C1 segment of cervical spinal cord (tissue), 14 donors: ENCODE measurements at regions not wholly inside any gene's neighbourhood (a gene's known extent, or its start where the extent isn't known, plus 50 kb on each side); places are given as distances from the start of the nearest gene placed in this dataset.

Source experiments
- DNase-seq, 14 donors: peaks; one replicate each; lab custom pipeline; 2025; lab: John Stamatoyannopoulos, UW

DNA sequence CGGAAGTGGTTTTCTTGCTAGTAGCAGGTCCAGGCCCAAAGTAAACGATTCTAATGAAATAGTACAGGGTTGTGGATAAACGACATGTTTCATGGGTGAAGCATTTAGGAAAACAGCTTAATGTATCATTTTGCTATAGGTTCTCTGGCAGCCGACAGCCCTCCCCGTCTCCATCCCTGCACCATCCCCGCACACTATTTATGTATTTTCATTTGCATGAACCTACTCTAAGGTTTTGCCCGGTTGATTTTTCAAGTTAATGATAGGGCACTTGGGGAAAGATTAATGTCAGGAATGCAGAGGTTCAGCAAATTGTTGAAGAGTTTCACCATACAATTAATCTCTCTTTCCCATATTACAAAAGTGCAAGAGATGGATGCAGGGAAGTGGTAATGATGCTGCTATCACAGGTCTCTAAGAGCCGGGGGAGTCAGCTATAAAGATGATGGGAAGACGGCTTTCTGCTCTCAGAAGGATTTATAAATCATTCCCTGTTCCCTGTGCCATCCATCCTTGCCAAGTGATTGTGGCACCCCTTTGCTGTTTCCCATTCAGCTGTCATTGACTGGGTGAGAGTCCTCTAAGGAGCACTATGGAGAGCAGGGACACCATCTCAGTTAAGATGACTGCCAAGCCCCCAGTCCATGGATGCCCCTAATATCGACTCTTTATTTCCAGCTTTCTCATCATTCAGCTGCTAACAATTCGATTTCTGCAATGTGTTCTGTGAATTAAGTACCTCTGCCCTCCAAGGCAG is 186.3 kb downstream of the IRS2 start:
- DNase-seq: no peak

DNA sequence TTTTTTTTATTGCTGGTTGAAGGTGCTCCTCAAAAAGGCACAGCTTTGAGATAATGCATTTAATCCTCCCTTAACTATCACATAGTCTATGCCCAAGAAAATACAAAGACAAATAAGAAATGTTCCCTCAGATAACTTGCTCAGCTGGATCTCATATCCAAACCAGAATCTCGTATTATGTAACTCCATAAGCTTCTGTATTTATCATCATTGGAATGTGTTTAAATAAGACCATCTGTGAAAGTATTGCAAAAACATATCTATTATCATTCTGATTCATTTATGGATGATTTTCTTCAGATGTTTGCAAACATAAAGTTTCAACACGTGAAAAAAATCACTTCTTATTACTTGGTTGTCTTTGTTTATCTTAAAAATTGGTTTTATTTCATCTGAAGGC is 190.9 kb downstream of the IRS2 start:
- no peak for DNase-seq

DNA sequence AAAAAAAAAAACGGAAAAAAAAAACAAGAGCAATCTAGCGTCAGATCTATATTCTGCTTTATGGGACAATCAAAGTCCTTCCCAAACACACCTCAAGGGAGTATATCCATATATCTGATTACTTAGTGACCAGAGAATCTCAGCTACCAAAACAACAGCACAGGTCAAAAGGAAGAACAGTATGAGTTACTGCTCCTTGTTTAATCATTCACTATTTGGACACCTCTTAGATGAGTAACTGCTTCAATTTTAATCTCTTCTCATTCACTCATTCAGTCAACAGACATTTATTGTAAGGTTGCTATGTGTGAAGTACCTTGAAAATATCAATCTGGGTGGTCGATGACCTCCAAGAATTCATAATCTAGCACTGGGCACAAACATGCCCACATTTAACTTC is 193.2 kb downstream of the IRS2 start:
- DNase-seq: no peak

DNA sequence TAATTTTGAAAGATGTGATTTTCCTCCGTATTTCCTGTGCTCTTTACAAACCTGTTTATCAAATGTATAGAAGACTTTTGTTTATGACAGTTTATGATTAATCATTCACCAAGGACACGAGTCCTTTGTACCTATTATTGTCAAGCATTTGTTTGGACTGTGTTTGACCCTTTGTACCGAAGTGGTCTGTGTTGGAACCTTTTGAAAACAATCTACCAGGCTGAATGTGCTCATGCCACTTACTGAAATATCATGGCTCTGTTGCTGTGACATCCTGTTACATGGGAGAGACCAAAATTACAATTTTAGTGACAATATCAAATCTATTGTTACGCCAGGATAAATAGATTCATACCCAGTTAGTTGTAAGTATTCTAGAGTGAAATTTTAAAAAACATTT is 193.6 kb downstream of the IRS2 start:
- DNase-seq: no peak

DNA sequence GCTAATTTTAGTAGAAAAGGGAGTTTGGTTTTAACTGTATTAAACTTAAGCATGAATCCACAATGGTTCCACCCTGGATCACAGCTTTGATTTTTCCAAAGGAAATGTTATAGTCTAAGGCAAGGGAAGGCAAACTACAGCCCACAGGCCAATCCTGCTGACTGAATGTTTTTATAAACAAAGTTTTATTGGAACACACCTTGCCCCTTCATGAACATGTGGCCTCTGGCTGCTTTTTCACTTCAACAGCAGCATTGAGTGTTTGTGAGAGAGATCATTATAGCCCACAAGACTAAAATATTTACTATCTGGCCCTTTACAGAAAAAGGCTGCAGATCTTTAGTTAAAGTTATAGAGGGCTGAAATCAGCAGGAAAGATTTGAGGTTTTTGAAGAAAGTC is 198.7 kb downstream of the IRS2 start:
- no peak for DNase-seq

DNA sequence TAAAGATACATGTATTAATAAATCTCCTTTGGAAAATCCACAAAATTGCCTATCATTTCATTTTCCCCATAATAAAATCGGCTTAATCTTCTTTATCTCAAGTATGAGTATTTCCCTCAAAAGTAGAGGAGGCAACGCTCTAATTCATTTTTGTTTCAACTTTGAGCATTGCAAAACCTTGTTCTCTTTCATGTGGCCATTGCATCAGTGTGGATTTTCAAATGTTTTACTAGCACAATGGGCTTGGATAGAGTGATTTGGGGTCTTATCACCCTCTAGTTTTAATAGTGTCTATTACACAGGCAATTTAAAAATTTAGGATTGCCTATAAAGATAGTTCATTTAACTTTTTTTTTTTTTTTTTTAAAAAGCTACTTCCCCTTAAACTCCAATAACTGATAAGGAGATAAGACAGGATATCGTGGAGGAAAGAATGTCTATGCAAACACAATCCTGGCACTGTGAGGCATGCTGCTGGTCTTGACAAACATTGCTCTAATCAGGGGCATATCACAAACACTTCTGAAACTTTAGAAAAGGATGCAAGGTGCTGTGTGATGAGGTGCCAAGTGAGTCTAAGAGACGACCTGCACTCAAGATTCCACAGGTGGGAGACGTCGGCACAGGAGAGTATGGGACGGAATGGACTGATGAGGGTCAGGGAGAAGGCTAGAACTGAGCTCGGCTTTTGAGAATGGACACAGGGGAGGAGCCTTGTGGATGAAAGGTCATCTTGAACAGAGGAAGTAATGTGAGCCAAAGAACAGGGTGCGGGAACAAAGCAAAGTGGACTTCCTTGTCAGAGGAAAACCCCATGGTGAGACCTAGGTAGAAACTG is 199.7 kb downstream of the IRS2 start:
- no peak for DNase-seq

DNA sequence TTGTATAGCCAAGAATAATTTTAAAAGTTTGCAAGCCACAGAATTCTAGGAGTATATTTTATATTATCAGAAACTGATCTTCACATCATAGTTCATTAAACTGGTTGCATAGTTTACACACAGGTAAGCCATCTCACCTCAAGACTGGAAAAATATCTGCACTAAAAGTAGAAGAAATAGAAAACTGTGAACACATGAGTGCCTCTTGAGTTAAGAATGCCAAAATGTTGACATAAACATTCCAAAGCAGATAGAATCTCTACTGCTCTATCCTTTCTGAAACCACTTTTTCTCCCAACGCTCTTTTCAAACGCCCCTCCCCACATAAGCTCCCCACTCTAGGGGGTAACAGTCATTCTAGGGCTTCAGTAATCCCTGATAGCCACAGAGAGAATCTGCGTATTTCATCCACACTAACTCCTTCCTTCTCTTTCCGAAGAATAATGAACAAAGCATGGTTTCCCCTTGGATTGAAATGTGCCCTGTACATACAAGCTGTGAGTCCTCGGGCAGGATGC is 201.5 kb downstream of the IRS2 start:
- no peak for DNase-seq

DNA sequence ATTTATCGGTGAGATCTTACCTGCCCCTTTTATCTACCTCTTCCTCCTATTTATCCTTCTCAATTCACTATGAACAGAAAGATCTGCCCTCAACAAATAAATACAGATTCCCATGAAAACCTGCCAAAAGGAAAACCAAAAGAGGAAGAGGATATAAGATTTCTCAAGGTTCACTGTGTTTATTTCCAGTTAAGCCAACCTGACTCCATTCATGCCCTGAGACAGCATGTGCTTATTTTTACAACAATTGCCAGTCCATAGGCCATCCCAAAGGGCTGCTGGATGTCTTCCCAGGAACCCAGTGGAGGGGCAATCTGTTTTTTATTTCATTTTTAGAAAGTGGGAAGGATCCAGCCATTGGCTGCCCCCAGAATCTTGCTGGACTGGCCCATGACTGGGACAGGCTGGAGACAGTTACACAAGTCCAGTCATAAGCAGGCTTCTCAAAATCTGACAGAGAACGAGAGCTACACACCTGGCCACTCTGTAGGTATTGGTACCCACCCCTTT is 209.1 kb downstream of the IRS2 start:
- no peak for DNase-seq

DNA sequence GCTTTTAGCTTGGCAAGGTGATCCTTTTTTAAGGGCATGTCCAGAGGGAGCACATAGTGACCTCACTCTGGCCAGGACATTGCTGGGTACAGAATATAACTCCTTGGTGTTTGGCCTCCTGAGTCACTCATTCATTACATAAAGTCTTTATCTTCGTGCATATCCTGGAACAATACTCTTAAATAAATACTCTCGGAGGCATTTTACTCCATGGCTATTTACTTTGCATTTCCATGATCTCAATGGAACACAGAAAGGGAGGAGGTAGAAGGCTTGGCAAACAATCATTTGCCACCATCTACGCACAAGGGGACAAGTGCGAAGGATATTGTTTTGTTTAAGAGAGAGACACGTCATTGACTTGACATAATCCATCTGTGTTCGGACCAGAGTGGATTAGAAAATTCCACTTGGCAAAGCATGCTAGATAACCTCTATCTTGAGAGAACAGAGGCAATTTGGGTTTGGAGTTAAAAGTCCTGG is 210.0 kb downstream of the IRS2 start:
- DNase-seq: no peak

DNA sequence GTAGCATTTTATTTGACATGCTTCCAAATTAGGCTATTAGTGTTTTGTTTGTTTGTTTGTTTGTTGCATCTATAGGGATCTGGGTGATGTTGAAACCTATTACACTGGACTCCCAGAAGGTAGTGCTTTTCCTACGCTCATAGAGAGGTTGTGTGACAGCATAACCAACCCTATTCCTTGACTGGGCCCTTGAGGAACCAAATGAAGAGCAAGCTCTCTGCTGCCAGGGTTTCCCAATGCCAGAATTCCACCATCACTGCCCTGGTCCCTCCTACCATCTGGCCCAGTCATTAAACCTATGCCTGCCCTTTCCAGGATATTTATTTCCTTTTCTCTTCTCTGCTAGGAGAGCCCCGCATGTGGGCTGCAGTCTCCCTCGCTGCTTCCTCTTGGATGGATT is 210.6 kb downstream of the IRS2 start:
- DNase-seq: no peak

DNA sequence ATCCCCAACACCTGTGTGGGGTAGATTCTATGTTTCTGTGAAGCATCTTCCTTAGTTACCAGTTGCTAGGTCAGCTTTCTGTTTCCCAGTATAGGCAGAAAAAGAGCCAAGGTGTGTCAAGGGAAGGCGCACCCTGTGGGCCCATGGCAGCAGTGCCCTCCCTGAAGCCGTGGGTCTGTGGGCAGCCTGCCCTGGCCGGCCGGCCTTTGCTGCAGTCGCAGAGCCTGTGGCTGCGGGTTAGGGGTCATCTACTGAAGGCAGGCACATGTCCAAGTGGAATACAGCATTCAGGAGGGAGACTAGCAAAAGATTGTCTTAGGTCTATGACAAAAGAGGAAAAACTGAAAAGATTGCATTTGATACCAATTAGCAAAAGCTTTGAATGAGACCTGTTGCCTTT is 214.0 kb downstream of the IRS2 start:
- no peak for DNase-seq

DNA sequence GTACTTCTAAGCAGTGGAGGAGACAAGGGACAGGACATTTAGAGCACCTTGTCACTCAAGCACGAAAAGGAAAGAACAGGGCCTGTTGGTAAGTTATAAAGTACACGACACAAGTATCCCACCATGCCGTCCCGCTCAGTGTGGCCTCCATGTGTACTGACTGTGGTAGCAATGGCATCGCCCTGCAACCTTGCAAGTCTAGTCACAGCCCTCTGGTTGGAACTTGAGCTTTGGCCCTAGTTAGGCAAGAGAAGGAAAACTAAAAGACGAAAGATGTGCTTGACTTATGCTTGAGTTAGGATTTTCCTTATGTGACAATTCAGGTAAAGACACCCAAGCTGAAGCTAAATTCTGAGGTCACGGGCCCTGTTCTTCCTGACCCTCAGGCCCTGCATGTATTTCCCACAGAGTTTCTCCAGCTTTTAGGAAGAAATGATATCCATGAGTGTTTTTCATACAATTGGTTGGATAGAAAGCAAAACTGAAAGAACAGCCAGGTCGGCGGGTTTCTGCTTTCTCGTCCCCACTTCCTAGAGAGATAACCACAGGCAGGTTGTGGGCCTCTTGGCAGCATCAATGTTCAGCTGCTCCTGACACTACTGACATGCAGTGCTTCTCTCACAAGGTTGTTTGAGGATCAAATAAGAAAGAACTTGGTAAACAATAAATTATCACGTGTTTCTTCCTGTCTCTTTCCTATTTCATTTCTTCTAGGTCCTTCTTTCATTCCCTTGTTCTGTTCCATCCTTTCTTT is 216.2 kb downstream of the IRS2 start:
- DNase-seq: no peak

DNA sequence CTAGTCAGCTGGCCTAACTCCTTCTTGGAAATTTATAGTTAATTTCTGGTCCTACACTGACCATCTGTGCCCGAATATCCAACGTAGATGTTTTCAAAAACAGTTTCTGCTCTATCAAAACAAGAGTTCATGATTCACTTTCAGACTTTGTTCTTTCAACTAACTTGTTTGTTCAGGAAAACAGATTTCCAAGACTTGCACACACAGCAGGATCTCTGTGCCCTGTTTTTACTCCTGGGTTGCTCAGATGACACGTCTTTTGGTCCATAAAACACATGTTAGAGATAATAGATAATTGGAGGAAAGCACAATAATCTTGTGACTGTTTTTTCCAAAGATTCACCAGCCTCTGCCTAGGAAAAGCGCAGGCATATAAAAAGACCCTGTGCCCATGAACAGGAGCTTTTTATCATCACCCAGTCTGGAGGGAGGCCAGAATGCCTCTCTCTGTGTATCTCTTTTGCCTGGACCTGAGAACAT is 218.0 kb downstream of the IRS2 start:
- DNase-seq: no peak

DNA sequence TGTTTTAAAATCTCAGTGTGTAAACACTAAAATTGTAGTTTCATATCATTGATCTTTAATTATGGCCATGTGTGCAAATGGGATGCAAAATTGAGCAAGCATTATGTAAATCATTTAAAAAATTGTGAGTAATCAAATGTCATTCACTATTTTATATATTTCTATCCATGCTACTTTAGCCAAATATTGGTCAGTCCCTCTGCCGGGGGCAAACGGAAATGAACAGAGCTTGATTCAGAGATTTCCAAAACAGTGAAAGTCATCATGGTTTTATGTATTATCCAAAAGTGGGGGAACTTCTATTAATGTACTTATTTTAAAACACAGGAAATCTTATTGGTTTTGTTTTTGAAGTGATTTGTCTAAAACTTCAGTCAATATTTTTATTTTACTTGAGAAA is 219.1 kb downstream of the IRS2 start:
- DNase-seq: no peak

DNA sequence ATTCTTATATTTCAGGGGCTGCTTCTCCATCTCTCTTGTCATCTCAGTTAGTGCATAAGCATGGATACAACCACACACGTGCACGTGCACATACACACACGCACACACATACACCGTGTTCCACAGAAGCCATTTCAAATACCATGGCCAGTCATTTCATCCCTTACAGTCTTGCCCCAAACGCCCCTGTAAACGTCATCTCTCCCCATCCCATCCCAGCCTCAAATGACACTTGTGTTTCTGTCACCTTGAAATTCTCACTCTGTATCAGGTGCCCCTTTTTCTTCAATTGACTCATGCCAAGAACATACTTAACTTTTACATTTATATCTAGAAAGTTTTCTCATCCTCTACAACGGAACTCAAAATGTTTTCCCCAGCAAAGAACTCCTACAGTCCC is 220.5 kb downstream of the IRS2 start:
- no peak for DNase-seq

DNA sequence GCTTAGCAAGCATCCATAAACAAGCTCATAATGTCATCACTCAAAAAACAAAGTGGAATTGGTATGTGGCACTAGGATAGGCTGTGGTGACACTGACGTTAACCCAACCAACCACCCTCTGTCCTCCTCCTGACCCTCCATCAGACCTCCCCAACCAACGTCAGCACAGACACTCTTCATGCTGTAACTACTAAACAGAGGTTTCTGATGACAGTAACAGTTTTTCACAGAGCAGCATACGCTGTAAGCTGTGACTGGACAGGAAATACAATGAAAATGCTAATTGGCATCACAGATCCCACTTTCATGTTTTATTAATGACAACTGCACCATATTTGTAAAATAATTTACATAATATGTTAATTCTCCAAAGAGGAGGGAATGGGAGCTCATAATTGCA is 238.0 kb downstream of the IRS2 start:
- no peak for DNase-seq

DNA sequence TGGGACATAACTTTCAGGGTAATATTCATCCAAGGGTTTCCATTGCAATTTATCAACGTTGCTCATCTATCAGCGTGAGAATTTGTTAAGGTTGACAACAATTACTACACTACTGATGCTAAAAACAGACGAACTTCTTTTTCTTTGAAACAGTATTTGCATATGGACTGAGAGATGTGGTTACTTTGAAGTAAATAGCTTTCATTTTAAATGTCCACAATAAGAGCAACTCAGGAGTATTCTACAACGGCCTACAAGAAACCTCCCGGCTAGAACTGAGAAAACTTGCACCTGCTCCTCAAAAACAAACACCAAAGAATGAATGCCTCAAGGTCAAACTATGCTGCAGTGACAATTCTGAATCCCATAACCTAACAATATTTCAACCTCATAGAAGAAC is 238.4 kb downstream of the IRS2 start:
- no peak for DNase-seq

DNA sequence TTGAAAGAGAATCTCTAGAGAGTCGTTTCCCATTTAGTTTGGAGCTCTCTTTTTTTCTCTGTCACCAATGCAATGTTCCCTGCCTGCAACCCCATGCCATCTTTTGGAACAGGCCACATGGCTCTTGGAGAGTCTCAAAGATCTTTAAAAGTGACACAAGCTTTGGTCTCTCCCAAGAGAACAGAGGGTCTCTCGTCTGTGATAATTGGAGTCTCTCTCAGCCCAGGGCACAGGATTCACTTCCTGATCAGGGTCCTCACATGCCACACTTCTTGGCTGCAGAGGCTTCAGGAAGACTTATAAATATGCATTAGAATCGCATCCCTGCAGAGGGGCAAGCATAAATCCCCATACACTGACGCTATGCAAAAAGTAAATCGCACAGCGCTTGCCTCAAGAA is 240.5 kb downstream of the IRS2 start:
- DNase-seq: no peak

DNA sequence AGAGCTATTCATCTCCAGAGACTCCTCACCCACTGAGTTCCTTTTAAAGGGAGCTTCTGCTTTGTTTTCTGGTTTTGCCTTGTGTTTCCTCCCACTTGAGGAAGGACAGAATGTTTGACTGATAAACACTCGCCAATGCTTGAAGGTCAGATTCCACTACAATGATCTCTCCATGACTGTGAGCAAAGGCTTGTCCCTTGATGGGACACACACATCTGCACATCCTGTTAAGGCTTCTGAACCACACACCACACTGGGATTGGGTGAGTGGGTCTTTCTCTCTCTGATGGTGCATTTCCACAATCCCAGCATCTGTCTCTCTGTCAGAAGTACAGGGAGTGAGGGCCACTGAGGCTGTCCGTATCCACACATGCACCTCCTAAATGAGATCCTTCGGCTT is 245.3 kb downstream of the IRS2 start:
- DNase-seq: no peak

DNA sequence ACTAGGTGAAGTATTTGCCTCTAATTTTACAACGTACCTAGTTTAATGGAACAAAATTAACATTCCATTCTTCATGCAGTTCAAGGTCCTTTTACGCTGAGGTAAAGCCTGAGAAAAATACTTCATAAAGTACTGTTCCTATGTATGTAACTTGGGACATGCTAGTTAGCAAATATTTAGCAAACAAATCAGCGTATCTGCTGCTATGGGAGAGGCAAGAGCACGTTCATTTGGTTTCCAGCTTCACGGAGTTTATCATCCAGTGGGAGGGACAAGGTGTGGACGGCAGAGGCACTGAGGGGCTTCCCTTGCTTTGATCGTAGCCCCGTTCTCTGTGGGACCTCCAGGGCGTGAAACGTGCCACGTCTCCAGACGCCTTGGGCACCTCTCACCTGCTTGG is 248.8 kb downstream of the IRS2 start:
- no peak for DNase-seq

DNA sequence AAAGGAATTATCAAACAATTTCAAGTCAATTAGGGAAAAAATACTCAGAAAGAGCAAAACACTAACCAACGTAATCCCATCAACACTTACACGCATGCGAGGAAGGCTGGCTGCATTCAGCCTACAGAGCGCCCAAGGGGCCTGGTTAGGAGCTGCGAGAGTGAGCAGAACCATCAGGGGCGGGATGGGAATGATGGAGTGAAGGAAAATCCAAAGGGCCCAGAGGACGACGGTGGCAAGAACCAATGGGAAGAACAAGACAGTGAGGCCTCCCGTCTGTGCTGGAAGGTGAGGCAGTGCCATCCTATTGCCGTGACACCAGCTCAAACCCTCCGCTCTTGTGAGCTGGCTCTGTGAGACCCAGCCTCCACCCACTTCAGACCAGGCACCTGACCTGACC is 253.0 kb downstream of the IRS2 start:
- no peak for DNase-seq

DNA sequence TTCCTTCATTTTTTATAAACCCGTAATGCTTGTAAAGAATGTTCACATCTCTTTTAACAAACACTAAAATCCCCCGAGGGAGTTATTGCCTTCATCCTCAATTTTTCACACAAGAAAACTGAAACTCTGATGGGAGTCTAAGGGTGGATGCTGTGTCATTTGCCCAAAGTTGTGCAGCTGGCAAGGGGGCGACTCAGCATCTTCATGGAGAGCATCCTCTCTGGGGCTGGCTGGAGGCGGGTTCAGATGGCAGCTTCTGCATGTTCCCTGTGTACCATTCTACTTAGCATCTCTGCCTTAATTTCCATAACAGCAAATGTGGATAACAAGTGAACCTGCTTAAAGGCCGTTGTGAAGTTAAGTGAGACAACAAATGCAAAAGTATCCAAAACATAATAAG is 256.4 kb downstream of the IRS2 start:
- DNase-seq: no peak
